Type B pancreatic cell (in vitro differentiated cells): ENCODE measurements at regions not wholly inside any gene's neighbourhood (a gene's known extent, or its start where the extent isn't known, plus 50 kb on each side); places are given as distances from the start of the nearest gene placed in this dataset.

Experiments used
- DNase-seq: peaks from one replicate; pipeline ENCODE4 v3.0.0; 2021; ENCODE audit warnings: mixed read lengths; ENCODE audit not compliant: unreplicated experiment; ENCODE audit errors: extremely low spot score
- H3K27ac Mint-ChIP-seq: 2 replicates; pipeline ENCODE4 v1.8.0; 2021; ENCODE audit warnings: mild to moderate bottlenecking, mixed read lengths
- H3K27me3 Mint-ChIP-seq: 2 replicates; pipeline ENCODE4 v1.8.0; 2021; ENCODE audit warnings: mixed read lengths
- H3K36me3 Mint-ChIP-seq: 2 replicates; pipeline ENCODE4 v1.8.0; 2021; ENCODE audit warnings: mixed read lengths
- H3K4me1 Mint-ChIP-seq: one replicate; pipeline ENCODE4 v1.8.0; 2021; ENCODE audit warnings: mixed read lengths; ENCODE audit not compliant: unreplicated experiment
- H3K4me3 Mint-ChIP-seq: 2 replicates; pipeline ENCODE4 v1.8.0; 2021; ENCODE audit warnings: mild to moderate bottlenecking, mixed read lengths
- H3K9me3 Mint-ChIP-seq: 2 replicates; pipeline ENCODE4 v1.8.0; 2021; ENCODE audit warnings: mixed read lengths
- TF ChIP-seq, protein P1 (sequence below): fragments of 200-600 bp; sonication (generic); conservative IDR thresholded peaks from 2 replicates; pipeline ENCODE4 v1.5.0; 2021; ENCODE audit warnings: antibody characterized with exemption, mild to moderate bottlenecking

DNA sequence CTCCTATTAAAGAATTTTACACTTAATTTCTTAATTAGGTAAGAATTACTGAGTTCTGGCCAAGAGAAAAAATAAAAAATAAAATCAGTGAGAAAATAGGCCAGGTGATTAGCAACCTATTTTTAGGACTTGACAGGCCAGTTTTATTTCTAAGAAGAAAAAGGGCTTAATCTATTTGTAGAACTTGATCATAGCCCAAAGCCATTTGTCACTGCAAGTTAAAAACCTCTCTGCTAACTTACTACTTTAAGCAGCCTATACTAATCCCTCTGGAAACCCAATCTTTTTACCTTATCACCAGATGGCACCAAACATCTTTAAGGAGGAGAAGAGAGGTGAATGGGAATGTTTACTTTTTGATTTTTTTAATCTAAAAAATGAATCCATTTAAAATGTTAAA is 222.1 kb upstream of the RHOBTB1 start:
- H3K27ac Mint-ChIP-seq: no peak overlapping the region
- peaks cover 5% of the 10 kb centered on the region for H3K4me1 Mint-ChIP-seq
- peaks cover 5% of the 10 kb centered on the region for H3K27me3 Mint-ChIP-seq
- TF ChIP-seq, protein P1, sequence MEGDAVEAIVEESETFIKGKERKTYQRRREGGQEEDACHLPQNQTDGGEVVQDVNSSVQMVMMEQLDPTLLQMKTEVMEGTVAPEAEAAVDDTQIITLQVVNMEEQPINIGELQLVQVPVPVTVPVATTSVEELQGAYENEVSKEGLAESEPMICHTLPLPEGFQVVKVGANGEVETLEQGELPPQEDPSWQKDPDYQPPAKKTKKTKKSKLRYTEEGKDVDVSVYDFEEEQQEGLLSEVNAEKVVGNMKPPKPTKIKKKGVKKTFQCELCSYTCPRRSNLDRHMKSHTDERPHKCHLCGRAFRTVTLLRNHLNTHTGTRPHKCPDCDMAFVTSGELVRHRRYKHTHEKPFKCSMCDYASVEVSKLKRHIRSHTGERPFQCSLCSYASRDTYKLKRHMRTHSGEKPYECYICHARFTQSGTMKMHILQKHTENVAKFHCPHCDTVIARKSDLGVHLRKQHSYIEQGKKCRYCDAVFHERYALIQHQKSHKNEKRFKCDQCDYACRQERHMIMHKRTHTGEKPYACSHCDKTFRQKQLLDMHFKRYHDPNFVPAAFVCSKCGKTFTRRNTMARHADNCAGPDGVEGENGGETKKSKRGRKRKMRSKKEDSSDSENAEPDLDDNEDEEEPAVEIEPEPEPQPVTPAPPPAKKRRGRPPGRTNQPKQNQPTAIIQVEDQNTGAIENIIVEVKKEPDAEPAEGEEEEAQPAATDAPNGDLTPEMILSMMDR: no peak
- H3K36me3 Mint-ChIP-seq: no peaks in the 10 kb centered on the region
- H3K4me3 Mint-ChIP-seq: no peak overlapping the region
- DNase-seq: no peak
- H3K9me3 Mint-ChIP-seq: peaks cover 5% of the 10 kb centered on the region

DNA sequence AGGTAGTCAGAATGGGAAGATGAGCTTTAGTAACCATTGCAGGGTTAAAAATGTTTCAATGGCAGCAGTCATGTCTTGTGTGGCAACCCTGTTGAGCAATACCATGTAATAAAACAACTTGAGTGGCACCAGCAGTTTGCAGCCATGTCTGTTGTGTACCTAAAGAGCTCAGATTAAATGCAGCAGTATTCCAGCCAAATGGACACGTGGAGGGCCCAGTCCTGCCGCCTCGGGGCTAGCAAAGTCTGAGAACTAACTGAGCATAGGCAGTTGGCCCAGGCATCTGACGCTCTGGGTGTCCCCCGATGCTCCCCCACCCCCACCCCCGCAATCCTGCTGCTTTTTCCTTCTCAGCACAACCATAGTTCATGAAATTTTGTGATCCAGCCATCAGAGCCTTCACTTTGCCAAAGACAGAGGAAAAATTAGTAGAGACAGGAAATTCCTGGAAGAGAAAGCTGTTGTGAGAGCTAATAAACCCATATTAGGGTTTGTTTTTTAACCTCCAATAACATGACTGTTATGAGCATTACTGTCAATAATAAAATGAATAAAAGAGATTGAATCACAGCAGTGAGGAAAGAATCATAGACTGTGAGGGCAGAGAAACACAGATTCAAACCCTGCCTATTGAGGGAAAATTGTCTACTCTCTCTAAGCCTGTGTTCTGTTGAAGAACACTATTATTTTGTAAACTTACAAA is 220.6 kb upstream of the RHOBTB1 start:
- Mint-ChIP-seq H3K9me3 (peaks cover 5% of the 10 kb centered on the region), H3K4me1 (peaks cover 5% of the 10 kb centered on the region), H3K36me3 (no peaks in the 10 kb centered on the region), H3K27me3 (peaks cover 5% of the 10 kb centered on the region), H3K27ac (no peak overlapping the region), H3K4me3 (no peak overlapping the region)
- TF ChIP-seq, protein P1: no peak
- DNase-seq: no peak

DNA sequence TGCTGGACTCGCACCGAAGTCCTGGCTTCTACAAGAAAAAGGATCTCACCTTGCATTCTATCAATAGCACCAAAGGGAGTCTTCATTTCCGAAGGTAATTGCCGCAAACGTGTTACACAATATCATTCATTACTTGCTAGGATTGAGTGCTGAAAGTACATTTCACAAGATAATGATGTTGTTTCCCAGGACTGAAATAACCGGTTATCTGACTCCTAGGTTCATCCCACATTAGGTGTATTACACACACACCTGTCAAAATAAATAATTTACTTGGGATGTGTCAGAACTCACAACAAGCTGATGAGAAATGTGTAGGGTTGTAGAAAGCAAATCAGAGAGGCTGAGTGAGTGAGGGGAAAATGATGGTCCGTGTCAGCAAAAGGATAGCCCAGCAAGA is 219.4 kb upstream of the RHOBTB1 start:
- DNase-seq: no peak
- Mint-ChIP-seq H3K4me1 (peaks cover 8% of the 10 kb centered on the region), H3K27ac (peak overlapping the region; percentile 60), H3K9me3 (peaks cover 5% of the 10 kb centered on the region), H3K4me3 (peak overlapping the region; percentile 27), H3K27me3 (peaks cover 5% of the 10 kb centered on the region), H3K36me3 (no peaks in the 10 kb centered on the region)
- TF ChIP-seq, protein P1: no peak

DNA sequence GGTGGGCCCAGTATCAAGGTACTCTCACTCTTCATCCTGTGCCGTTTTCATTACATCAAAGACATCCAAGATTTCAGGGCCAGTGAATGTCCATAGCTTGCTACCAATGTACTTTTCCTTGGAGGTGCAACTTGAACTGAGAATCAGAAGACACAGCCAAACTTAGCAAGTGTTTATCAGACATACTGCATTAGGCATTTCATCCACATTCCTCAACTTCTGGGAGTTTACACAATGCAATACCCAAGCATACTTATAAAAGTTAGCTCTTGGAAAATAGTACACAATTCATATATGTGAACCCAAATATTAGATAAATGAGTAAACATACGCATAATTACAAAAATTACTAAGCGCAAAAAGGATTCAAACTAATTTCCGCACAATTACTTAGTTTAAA is 216.3 kb upstream of the RHOBTB1 start:
- Mint-ChIP-seq H3K4me1 (peaks cover 24% of the 10 kb centered on the region), H3K36me3 (no peaks in the 10 kb centered on the region), H3K9me3 (peaks cover 5% of the 10 kb centered on the region), H3K27ac (no peak overlapping the region), H3K4me3 (no peak overlapping the region), H3K27me3 (peaks cover 10% of the 10 kb centered on the region)
- DNase-seq: no peak
- TF ChIP-seq, protein P1: no peak

DNA sequence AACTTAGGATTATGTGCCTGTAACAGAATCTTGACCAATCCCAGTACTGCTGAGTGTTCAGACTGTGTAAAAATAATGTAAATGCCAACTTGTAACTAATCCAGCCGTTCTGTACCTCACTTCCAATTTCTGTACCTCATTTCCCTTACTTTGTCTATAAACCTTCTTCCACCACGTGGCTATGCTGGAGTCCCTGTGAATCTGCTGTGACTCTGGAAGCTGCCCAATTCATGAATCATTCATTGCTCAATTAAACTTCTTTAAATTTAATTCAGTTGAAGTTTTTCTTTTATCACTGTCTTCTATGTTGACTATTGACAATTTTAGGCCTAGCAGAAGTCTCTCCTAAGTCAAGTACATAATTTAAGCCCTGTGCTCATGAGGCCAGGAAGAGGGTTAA is 215.3 kb upstream of the RHOBTB1 start:
- H3K4me1 Mint-ChIP-seq: peaks cover 24% of the 10 kb centered on the region
- TF ChIP-seq, protein P1: no peak

More for the DNA sequence above, 215.3 kb upstream of the RHOBTB1 start:
- Mint-ChIP-seq H3K4me3 (no peak overlapping the region), H3K27ac (no peak overlapping the region), H3K27me3 (peaks cover 10% of the 10 kb centered on the region), H3K36me3 (no peaks in the 10 kb centered on the region), H3K9me3 (peaks cover 5% of the 10 kb centered on the region)
- DNase-seq: no peak
